ENCODE measurements at regions not wholly inside any gene's neighbourhood (a gene's known extent, or its start where the extent isn't known, plus 50 kb on each side); places are given as distances from the start of the nearest gene placed in this dataset.

DNA sequence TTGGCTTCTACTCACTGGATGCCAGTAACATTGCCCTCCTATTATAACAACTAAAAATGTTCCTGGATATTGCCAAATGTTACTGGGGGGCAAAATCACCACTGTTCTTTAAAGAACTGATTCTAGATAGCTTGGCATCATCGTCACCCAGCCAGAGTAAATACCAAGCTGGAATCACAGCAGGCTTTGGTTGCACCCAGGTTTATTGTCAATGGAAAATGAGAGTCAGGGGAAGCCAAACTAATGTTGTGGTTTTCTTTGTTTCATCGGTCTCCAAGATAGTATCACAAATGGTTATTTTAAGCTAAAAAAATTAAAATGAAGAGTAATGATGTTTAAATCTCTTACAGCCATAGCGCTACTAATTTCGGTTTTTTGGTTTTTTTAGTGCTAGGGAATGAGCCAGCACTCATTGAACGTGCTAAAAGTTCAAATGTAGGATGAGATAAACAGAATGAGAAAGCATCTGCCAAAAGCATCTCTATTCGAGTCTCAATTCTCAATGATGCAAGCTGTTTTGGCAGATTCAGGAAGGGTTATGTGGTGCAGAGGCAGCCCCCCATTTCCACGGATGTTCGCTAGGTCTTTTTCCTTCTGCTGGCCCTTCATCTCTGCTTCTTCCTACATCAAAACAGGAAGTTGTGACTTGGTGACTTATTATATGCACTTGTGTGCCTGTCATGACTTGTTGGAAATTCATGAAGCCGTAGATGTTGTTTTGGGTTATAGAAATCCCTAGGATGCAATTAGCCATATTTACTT, 558.0 kb downstream of the EBF1 start:
- H3K4me3 ChIP-seq (ENCODE audit: low read depth, low read length) = no peak overlapping the region
- DNase-seq (ENCODE audit: low read depth) = no peak
- TF ChIP-seq CTCF (IDR thresholded peaks at IDR 0.05; ENCODE audit: insufficient read depth, low read depth, low read length) = no peak

GRCh38 chr5:158538506-158539074, 561.1 kb downstream of the EBF1 start:
- DNase-seq (ENCODE audit: low read depth) = no peak
- no peak for TF ChIP-seq CTCF (IDR thresholded peaks at IDR 0.05; ENCODE audit: insufficient read depth, low read depth, low read length)
- H3K4me3 ChIP-seq (ENCODE audit: low read depth, low read length) = no peak overlapping the region

GRCh38 chr5:158537366-158537765, 562.4 kb downstream of the EBF1 start:
- DNase-seq (ENCODE audit: low read depth) = no peak
- no peak for TF ChIP-seq CTCF (IDR thresholded peaks at IDR 0.05; ENCODE audit: insufficient read depth, low read depth, low read length)
- H3K4me3 ChIP-seq (ENCODE audit: low read depth, low read length) = no peak overlapping the region

GRCh38 chr5:158534203-158534602, 565.5 kb downstream of the EBF1 start:
- no peak for TF ChIP-seq CTCF (IDR thresholded peaks at IDR 0.05; ENCODE audit: insufficient read depth, low read depth, low read length)

DNA sequence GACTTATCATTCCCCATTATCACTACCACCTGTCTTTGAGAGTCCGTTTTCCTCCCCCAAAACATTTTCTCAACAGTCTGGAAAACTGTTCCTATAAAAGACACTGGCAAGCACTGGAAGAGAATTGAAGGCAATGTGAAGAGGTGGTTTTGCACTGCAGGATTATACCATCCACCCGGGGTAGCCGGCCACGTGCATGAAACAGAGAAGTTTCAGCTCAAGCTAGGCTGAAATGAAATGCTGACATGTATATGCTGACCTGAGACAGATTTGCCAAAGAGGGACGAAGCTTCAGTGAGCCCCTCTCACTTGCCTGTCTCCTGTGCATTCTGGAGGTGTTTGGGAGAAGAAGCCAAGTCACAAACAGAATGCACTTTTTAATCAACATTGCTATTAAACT, 567.0 kb downstream of the EBF1 start:
- no peak for DNase-seq (ENCODE audit: low read depth)
- H3K4me3 ChIP-seq (ENCODE audit: low read depth, low read length) = no peak overlapping the region
- TF ChIP-seq CTCF (IDR thresholded peaks at IDR 0.05; ENCODE audit: insufficient read depth, low read depth, low read length) = no peak

More at GRCh38 chr5:158534203-158534602, 565.5 kb downstream of the EBF1 start:
- DNase-seq (ENCODE audit: low read depth) = no peak
- no peak overlapping the region for H3K4me3 ChIP-seq (ENCODE audit: low read depth, low read length)

DNA sequence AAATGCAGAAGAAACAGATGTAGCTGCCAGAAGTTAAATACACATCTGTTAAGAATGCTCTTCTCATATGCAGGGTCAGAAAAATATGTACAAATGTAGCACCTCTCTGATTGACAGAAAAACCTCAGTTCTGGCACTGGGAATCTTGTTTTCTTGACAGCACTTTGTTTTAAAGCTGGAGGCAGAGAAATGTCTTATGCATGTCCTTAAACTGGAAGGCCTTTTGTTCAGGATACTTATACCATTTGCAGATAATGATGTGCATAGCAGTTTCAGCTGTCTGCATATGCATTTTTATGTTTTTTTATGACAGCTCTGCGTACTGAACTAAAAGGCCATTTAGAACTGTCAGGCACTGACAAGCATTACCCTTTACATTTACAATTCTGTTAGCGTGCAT, 567.9 kb downstream of the EBF1 start:
- DNase-seq (ENCODE audit: low read depth) = no peak
- TF ChIP-seq CTCF (IDR thresholded peaks at IDR 0.05; ENCODE audit: insufficient read depth, low read depth, low read length) = no peak
- H3K4me3 ChIP-seq (ENCODE audit: low read depth, low read length) = no peak overlapping the region
